ENCODE measurements at regions not wholly inside any gene's neighbourhood (a gene's known extent, or its start where the extent isn't known, plus 50 kb on each side); places are given as distances from the start of the nearest gene placed in this dataset.

DNA sequence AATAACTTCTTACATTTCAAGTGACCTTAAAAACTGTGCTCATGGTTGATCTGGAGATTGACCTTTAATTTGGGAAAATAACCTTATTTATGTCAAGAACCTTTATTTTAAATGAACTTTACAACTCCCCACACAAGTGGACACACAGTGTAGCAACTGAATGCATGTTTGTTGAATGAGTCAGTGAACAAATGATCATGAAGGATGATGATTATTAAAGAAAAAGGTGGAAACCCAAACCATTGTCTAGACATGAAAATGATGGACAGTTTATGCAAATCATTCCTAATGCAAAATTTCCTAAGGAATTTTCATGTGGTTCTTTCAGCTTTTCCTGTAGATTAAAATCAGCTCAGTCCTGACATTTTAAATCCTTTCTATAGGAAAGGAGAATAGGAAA lies 439.8 kb upstream of the RUNX1 start:
- TF ChIP-seq, protein P1, sequence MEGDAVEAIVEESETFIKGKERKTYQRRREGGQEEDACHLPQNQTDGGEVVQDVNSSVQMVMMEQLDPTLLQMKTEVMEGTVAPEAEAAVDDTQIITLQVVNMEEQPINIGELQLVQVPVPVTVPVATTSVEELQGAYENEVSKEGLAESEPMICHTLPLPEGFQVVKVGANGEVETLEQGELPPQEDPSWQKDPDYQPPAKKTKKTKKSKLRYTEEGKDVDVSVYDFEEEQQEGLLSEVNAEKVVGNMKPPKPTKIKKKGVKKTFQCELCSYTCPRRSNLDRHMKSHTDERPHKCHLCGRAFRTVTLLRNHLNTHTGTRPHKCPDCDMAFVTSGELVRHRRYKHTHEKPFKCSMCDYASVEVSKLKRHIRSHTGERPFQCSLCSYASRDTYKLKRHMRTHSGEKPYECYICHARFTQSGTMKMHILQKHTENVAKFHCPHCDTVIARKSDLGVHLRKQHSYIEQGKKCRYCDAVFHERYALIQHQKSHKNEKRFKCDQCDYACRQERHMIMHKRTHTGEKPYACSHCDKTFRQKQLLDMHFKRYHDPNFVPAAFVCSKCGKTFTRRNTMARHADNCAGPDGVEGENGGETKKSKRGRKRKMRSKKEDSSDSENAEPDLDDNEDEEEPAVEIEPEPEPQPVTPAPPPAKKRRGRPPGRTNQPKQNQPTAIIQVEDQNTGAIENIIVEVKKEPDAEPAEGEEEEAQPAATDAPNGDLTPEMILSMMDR (IDR thresholded peaks at IDR 0.05) = no peak
- TF ChIP-seq POLR2A (IDR thresholded peaks at IDR 0.05) = no peak

Data from tibial nerve (tissue), 3 donors.